Spleen (tissue), 7 donors: ENCODE measurements at regions not wholly inside any gene's neighbourhood (a gene's known extent, or its start where the extent isn't known, plus 50 kb on each side); places are given as distances from the start of the nearest gene placed in this dataset.
"Not testable (repeated sequence)": the region's sequence is repeated elsewhere in the genome, so short reads cannot be mapped to it uniquely, and the experiment has no call there.

Source experiments
- CTCF ChIP-seq, 11 experiments: fragments of 200-600 bp in 7 of 11; fragments of 450-650 bp in 4 of 11; sonication (generic) in 4 of 11; IDR thresholded peaks in 8 of 11; conservative IDR thresholded peaks in 3 of 11; 1 replicate in 7 of 11; 2 replicates in 4 of 11; pipeline versions ENCODE4 v1.4.0 to v1.8.0; 2016 to 2021; ENCODE audit warnings: antibody characterized with exemption in 11 of 11, inconsistent platforms in 4 of 11, mild to moderate bottlenecking in 1 of 11
- POLR2A ChIP-seq, 3 donors: fragments of 450-650 bp; IDR thresholded peaks; one replicate each; pipeline ENCODE4 v1.5.1; 2017; ENCODE audit warnings: antibody characterized with exemption in 3 of 3, mild to moderate bottlenecking in 1 of 3
- donor health status: DM: no; HTN: no; CAD: no; lungs with moderate emphysema.
- donor health status: DM: no; HTN: no; CAD: no.
- donor health status: DM: no; HTN: no; CAD: no.

- TF ChIP-seq CTCF (IDR thresholded peaks at IDR 0.05 in 8 of 11, conservative IDR thresholded peaks at IDR 0.05 in 3 of 11); POLR2A (IDR thresholded peaks at IDR 0.05): not testable (repeated sequence)
Measured at GRCh38 chr7:66473064-66473463, 155.6 kb upstream of the KCTD7 start.
